Calu3 (cell line): ENCODE measurements at regions not wholly inside any gene's neighbourhood (a gene's known extent, or its start where the extent isn't known, plus 50 kb on each side); places are given as distances from the start of the nearest gene placed in this dataset.

ENCODE experiments used
- BruUV-seq: library from RNA; stranded (reverse); fragments of 400-500 nt; replicated peaks from 2 replicates; lab custom pipeline; 2021; lab: Mats Ljungman, UMichigan
- CTCF ChIA-PET: fragments of 300-600 bp; sonication (Branson Sonifier 250); formaldehyde crosslinking; loops from one replicate; lab custom pipeline; 2022; ENCODE audit warnings: antibody characterized with exemption; lab: Charles Lee
- DNase-seq: peaks from one replicate; pipeline ENCODE4 v3.0.0; 2022
- H3K27ac Mint-ChIP-seq: one replicate; pipeline ENCODE4 v1.8.0; 2022; ENCODE audit warnings: mixed read lengths; ENCODE audit not compliant: unreplicated experiment
- H3K27me3 Mint-ChIP-seq: one replicate; pipeline ENCODE4 v1.8.0; 2022; ENCODE audit warnings: mixed read lengths; ENCODE audit not compliant: unreplicated experiment
- H3K36me3 Mint-ChIP-seq: one replicate; pipeline ENCODE4 v1.8.0; 2022; ENCODE audit warnings: mild to moderate bottlenecking, moderate library complexity, mixed read lengths; ENCODE audit not compliant: insufficient read depth, unreplicated experiment
- H3K4me1 Mint-ChIP-seq: one replicate; pipeline ENCODE4 v1.8.0; 2022; ENCODE audit warnings: mild to moderate bottlenecking, low read depth, mixed read lengths; ENCODE audit not compliant: unreplicated experiment
- H3K4me3 Mint-ChIP-seq: one replicate; pipeline ENCODE4 v1.8.0; 2022; ENCODE audit warnings: mild to moderate bottlenecking, low read depth, moderate library complexity, mixed read lengths; ENCODE audit not compliant: unreplicated experiment
- H3K9me3 Mint-ChIP-seq: one replicate; pipeline ENCODE4 v1.8.0; 2022; ENCODE audit warnings: low read depth, mixed read lengths; ENCODE audit not compliant: unreplicated experiment
- CTCF ChIP-seq: fragments of 200-600 bp; IDR thresholded peaks from one replicate; pipeline ENCODE4 v1.8.0; 2022; ENCODE audit warnings: antibody characterized with exemption; ENCODE audit not compliant: unreplicated experiment
- intact Hi-C: fragments of 100-400 bp; cut with micrococcal nuclease; formaldehyde crosslinking; loops from one replicate; pipeline ENCODE4 v1.10.0; 2022; ENCODE audit not compliant: unreplicated experiment

- no TSS peak for BruUV-seq
- DNase-seq, result no peak
- no peaks in the 10 kb centered on the region for H3K9me3 Mint-ChIP-seq
Measured at GRCh38 chr2:195520671-195521155, 136.3 kb upstream of the SLC39A10 start.

GRCh38 chr2:195515551-195515950 lies 141.5 kb upstream of the SLC39A10 start:
- Mint-ChIP-seq H3K4me1 (peaks cover under 1% of the 10 kb centered on the region), H3K27ac (no peak overlapping the region), H3K27me3 (no peaks in the 10 kb centered on the region), H3K36me3 (no peaks in the 10 kb centered on the region), H3K9me3 (no peaks in the 10 kb centered on the region), H3K4me3 (no peak overlapping the region)
- no peak for DNase-seq
- no peak for TF ChIP-seq CTCF
- CTCF ChIA-PET, result no interaction called here
- intact Hi-C loops, result no loop called here
- no TSS peak for BruUV-seq

More at GRCh38 chr2:195520671-195521155, 136.3 kb upstream of the SLC39A10 start:
- Mint-ChIP-seq H3K4me1 (peaks cover 9% of the 10 kb centered on the region), H3K4me3 (no peak overlapping the region), H3K27me3 (no peaks in the 10 kb centered on the region), H3K36me3 (no peaks in the 10 kb centered on the region), H3K27ac (no peak overlapping the region)
- TF ChIP-seq CTCF, result no peak
- CTCF ChIA-PET, result no interaction called here
- intact Hi-C loops, result no loop called here

GRCh38 chr2:195514365-195514764 lies 142.7 kb upstream of the SLC39A10 start:
- Mint-ChIP-seq H3K4me1 (no peaks in the 10 kb centered on the region), H3K27ac (no peak overlapping the region), H3K36me3 (no peaks in the 10 kb centered on the region), H3K27me3 (no peaks in the 10 kb centered on the region), H3K4me3 (no peak overlapping the region), H3K9me3 (peaks cover 6% of the 10 kb centered on the region)
- no peak for DNase-seq
- intact Hi-C loops, result no loop called here
- TF ChIP-seq CTCF, result no peak
- CTCF ChIA-PET, result no interaction called here
- BruUV-seq, result no TSS peak

GRCh38 chr2:195513119-195513518 lies 143.9 kb upstream of the SLC39A10 start:
- no peaks in the 10 kb centered on the region for H3K4me1 Mint-ChIP-seq
- no peaks in the 10 kb centered on the region for H3K36me3 Mint-ChIP-seq
- TF ChIP-seq CTCF, result no peak
- intact Hi-C loops, result no loop called here
- BruUV-seq, result no TSS peak
- H3K9me3 Mint-ChIP-seq, result peaks cover 10% of the 10 kb centered on the region
- CTCF ChIA-PET, result no interaction called here
- no peak overlapping the region for H3K27ac Mint-ChIP-seq
- H3K4me3 Mint-ChIP-seq, result no peak overlapping the region
- no peak for DNase-seq
- no peaks in the 10 kb centered on the region for H3K27me3 Mint-ChIP-seq
